Stimulated activated CD8-positive, alpha-beta memory T cell treated with anti-CD3 and anti-CD28 coated beads, Interleukin-15, amount 100 ng/mL, for 48 hours (primary cell): ENCODE measurements at regions not wholly inside any gene's neighbourhood (a gene's known extent, or its start where the extent isn't known, plus 50 kb on each side); places are given as distances from the start of the nearest gene placed in this dataset.

ENCODE experiments used
- DNase-seq, 2 donors: peaks; one replicate each; pipeline ENCODE4 v3.0.0-alpha.2; 2020; ENCODE audit warnings: low read depth in 2 of 2

- no peak for DNase-seq
Measured at GRCh38 chr11:95388086-95388485, 157.1 kb upstream of the SESN3 start.

GRCh38 chr11:95387325-95387724 is 156.3 kb upstream of the SESN3 start:
- DNase-seq = no peak

- no peak for DNase-seq
Measured at GRCh38 chr11:95385577-95385976, 154.6 kb upstream of the SESN3 start.

- DNase-seq = no peak
Measured at GRCh38 chr11:95379479-95379878, 148.5 kb upstream of the SESN3 start.

- no peak for DNase-seq
Measured at GRCh38 chr11:95378789-95379188, 147.8 kb upstream of the SESN3 start.

GRCh38 chr11:95378111-95378510 is 147.1 kb upstream of the SESN3 start:
- DNase-seq = no peak

GRCh38 chr11:95375886-95376285 is 144.9 kb upstream of the SESN3 start:
- DNase-seq = no peak

GRCh38 chr11:95375451-95375850 is 144.4 kb upstream of the SESN3 start:
- no peak for DNase-seq

- DNase-seq = no peak
Measured at GRCh38 chr11:95374105-95374504, 143.1 kb upstream of the SESN3 start.

- no peak for DNase-seq
Measured at GRCh38 chr11:95373241-95373640, 142.2 kb upstream of the SESN3 start.

GRCh38 chr11:95372097-95372656 is 141.2 kb upstream of the SESN3 start:
- DNase-seq = no peak

- no peak for DNase-seq
Measured at GRCh38 chr11:95371153-95371552, 140.2 kb upstream of the SESN3 start.

GRCh38 chr11:95367726-95368125 is 136.7 kb upstream of the SESN3 start:
- no peak for DNase-seq

- no peak for DNase-seq
Measured at GRCh38 chr11:95365348-95365747, 134.3 kb upstream of the SESN3 start.

GRCh38 chr11:95364324-95365295 is 133.6 kb upstream of the SESN3 start:
- DNase-seq = no peak

- no peak for DNase-seq
Measured at GRCh38 chr11:95363708-95364107, 132.7 kb upstream of the SESN3 start.

GRCh38 chr11:95363164-95363563 is 132.2 kb upstream of the SESN3 start:
- no peak for DNase-seq

- DNase-seq = no peak
Measured at GRCh38 chr11:95361180-95361579, 130.2 kb upstream of the SESN3 start.

GRCh38 chr11:95360377-95361075 is 129.5 kb upstream of the SESN3 start:
- DNase-seq = no peak

GRCh38 chr11:95359756-95360155 is 128.8 kb upstream of the SESN3 start:
- no peak for DNase-seq

GRCh38 chr11:95359341-95359663 is 128.3 kb upstream of the SESN3 start:
- DNase-seq = no peak

GRCh38 chr11:95358511-95359340 is 127.7 kb upstream of the SESN3 start:
- DNase-seq = no peak
